ENCODE measurements at regions not wholly inside any gene's neighbourhood (a gene's known extent, or its start where the extent isn't known, plus 50 kb on each side); places are given as distances from the start of the nearest gene placed in this dataset.
A peak's percentile ranks its signal among the peaks of the same experiment; 100 is the strongest.

DNA sequence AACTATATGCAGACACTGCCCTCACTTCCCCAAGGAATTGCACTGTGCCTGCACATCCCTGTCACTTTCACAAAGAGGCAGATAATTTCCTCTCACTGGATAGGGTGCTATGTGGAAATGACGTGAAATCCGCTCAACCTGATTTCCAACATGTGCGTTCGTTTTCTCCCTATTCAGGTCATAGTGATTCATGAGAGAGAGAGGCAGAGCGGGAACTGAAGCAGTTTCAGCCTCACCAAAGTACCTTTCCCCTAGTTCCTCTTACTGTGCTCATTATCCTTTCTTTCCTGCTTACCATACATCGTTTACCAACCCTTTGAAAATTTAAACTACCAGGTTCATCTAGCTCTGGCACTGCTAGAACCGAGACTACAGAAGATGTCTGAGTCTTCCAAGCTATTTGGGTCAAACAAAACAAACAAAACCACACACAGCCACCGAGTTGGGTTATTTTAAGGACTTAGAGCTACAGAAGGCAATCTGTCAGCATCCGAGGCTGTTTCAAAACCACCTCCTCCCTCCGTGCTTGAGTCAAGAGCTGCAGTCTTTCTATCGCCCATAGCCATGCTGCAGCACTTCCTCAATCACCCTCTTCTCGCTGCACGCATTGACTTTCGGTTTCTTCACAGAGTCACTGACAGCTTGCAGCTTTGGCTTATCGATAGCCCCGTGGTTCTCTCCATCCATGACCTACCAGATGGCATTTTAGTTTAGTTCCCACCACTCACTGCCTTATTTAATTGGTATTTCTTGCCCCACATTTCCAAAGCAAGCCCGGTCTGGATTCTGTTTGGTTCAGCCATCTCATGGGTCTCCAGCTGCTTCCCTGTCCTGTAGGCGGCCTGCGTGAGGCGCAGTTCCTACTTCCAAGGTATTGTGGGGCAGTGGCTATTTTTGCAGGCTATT, 1395.8 kb downstream of the EFNB2 start:
- peak; percentile 19 to 21 for DNase-seq
- H3K9me3 ChIP-seq = peaks cover 0 to under 1% (median 0%) of the 10 kb centered on the region in 11 donors
- 54 to 61% methylated on average over 20 of the region's 20 CpGs for WGBS, 2 donors
- H3K4me1 ChIP-seq = no peaks in the 10 kb centered on the region
- H3K4me3 ChIP-seq = peak overlapping the region in 9 of 10 donors; percentile 16 to 54 (median 48)
- no peaks in the 10 kb centered on the region for H3K27me3 ChIP-seq
- H3K36me3 ChIP-seq = no peaks in the 10 kb centered on the region
- TF ChIP-seq, protein P1, sequence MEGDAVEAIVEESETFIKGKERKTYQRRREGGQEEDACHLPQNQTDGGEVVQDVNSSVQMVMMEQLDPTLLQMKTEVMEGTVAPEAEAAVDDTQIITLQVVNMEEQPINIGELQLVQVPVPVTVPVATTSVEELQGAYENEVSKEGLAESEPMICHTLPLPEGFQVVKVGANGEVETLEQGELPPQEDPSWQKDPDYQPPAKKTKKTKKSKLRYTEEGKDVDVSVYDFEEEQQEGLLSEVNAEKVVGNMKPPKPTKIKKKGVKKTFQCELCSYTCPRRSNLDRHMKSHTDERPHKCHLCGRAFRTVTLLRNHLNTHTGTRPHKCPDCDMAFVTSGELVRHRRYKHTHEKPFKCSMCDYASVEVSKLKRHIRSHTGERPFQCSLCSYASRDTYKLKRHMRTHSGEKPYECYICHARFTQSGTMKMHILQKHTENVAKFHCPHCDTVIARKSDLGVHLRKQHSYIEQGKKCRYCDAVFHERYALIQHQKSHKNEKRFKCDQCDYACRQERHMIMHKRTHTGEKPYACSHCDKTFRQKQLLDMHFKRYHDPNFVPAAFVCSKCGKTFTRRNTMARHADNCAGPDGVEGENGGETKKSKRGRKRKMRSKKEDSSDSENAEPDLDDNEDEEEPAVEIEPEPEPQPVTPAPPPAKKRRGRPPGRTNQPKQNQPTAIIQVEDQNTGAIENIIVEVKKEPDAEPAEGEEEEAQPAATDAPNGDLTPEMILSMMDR (IDR thresholded peaks at IDR 0.05) = peak in 4 of 9 donors; percentile 18 to 46 (median 36)
- ATAC-seq = peak in 7 of 8 donors; percentile 60 to 86 (median 79)
- intact Hi-C loops (cut with DNase I) = no loop called here
- H3K27ac ChIP-seq = peak overlapping the region in 5 of 10 donors; percentile 1 to 75 (median 52)

DNA sequence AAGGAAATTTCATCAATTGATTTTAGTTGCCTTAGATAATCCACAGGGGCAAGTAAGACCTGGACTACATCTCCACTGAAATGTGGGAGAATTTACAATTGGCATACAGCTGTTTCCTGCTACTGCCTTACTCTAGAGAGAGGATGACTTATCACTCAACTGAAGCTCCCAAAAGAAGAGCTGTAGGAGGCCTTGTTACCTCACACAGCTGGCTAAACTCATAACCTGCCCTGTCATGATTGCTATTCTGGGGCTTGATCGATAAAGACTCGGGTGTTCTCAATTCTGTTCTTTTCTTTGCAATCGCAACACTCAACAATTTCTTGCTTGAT, 1396.4 kb downstream of the EFNB2 start:
- H3K36me3 ChIP-seq = no peaks in the 10 kb centered on the region
- peaks cover 0 to 5% (median 0%) of the 10 kb centered on the region in 11 donors for H3K9me3 ChIP-seq
- peak overlapping the region in 3 of 10 donors; percentile 49 to 54 (median 51) for H3K4me3 ChIP-seq
- H3K4me1 ChIP-seq = no peaks in the 10 kb centered on the region
- no peak for DNase-seq
- intact Hi-C loops (cut with DNase I) = no loop called here
- WGBS, 2 donors = 53 to 73% methylated on average over 3 of the region's 3 CpGs
- H3K27me3 ChIP-seq = no peaks in the 10 kb centered on the region
- peak overlapping the region in 1 of 10 donors; percentile 75 for H3K27ac ChIP-seq
- TF ChIP-seq, protein P1 (IDR thresholded peaks at IDR 0.05) = no peak
- no peak for ATAC-seq

DNA sequence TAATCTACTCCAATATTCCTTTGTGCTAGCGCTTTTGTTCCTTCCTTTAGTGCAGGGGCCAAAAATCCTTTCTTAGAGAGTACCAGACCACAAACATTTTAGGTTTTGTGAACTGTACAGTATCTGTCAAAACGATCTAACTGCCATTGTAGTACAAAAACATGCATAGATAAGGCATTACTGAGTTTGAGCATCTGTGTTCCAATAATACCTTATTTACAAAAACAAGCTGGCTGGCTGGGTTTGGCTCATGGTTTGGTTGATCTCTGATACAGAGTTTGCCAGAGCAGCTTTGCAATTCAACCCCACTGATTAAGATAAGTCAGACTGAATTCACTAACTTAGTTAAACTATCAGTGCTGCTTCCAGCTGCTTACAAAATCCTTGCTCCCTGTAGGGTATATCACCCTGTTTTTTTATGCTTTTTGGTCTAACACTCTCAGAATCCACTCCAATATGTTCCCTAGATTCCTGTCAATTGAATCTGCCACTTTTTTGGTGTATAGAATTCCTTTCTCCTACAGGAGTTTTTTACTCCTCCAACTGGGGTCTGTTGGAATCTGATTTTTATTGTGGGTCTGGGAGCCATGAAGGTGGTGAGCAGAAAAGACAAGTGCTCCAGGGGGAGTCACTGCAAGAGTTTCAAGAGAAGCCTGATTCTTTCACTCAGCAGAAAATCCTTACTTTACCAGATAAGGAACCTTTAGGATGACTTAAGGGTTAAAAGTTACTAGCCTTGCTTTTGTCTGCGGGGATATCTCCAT, 1399.4 kb downstream of the EFNB2 start:
- TF ChIP-seq, protein P1 (IDR thresholded peaks at IDR 0.05) = no peak
- Histone ChIP-seq H3K4me3 (no peak overlapping the region), H3K36me3 (no peaks in the 10 kb centered on the region), H3K27ac (no peak overlapping the region), H3K9me3 (peaks cover 0 to 5% (median 0%) of the 10 kb centered on the region in 11 donors), H3K4me1 (no peaks in the 10 kb centered on the region), H3K27me3 (no peaks in the 10 kb centered on the region)
- DNase-seq = no peak
- 57 to 63% methylated on average over 3 of the region's 3 CpGs for WGBS, 2 donors
- no peak for ATAC-seq
- intact Hi-C loops (cut with DNase I) = no loop called here

DNA sequence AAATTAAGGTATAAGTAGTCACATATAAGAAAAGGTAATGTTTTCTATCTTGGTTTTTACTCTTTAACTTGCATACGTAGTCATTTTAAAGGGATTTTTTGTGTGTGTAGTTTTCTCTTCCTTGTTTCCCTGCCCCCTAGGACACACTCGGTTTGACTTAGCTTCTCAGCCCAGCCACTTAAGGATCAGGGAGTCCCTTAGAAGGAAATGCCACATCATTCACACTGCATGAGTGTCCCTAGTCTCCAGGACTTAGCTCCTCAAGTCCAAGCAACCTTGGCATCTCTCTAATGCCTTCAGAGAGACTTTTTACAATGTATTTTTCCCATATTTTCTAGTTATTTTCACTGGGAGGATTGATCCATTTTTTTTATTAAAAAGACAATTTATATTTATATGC, 1407.7 kb downstream of the EFNB2 start:
- Histone ChIP-seq H3K36me3 (no peaks in the 10 kb centered on the region), H3K27me3 (no peaks in the 10 kb centered on the region), H3K27ac (no peak overlapping the region), H3K9me3 (no peaks in the 10 kb centered on the region), H3K4me3 (no peak overlapping the region), H3K4me1 (no peaks in the 10 kb centered on the region)
- intact Hi-C loops (cut with DNase I) = no loop called here
- no peak for DNase-seq
- TF ChIP-seq, protein P1 (IDR thresholded peaks at IDR 0.05) = no peak
- 74 to 79% methylated on average over 2 of the region's 2 CpGs for WGBS, 2 donors
- ATAC-seq = no peak
